ENCODE measurements at regions not wholly inside any gene's neighbourhood (a gene's known extent, or its start where the extent isn't known, plus 50 kb on each side); places are given as distances from the start of the nearest gene placed in this dataset.

- no peak for DNase-seq
Measured at GRCh38 chr11:119788096-119788883, 59.3 kb upstream of the NECTIN1 start.

- no peak for DNase-seq
Measured at GRCh38 chr11:119787074-119787461, 58.1 kb upstream of the NECTIN1 start.

- DNase-seq, result no peak
Measured at GRCh38 chr11:119786431-119787073, 57.6 kb upstream of the NECTIN1 start.

DNA sequence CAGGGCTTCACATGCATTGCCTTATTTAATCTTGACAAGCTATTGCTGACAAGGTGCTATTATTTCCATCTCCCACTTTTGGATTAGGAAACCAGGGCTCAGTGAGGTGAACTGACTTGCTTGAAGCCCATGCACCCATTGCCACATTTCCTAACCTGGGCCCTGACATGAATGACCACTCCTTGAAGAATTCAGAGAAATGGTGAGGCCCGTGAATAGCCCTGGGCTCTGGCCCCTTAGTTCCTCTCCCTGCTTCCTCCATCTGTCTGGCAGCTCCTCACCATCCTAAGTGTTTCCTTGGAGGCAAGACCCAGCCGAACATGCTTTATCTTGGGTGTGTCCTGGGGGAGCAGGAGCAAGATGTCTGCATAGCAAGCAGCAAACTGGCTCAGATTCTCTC, 56.1 kb upstream of the NECTIN1 start:
- DNase-seq, result no peak

DNA sequence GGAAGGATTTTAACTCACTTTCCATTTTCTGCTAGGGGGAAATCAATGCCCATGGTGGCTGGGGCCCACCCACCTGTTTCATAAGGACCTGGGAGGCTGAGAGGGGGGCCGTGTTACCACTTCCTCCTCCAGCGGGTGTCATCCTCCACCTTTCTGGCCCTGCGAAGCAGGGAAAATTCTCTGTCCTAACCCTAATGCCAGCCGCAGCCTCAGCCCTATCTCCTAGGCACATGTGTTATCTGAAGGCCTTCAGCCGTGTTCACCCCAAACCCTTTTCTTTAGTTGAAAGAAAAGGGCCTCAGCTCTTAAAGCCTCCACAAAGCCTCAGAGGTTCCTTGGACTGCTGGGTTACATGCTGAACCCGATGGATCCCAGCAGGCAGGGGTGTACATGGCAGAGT, 55.4 kb upstream of the NECTIN1 start:
- DNase-seq, result peak; percentile 68

GRCh38 chr11:119783466-119784400, 54.7 kb upstream of the NECTIN1 start:
- peak; percentile 18 for DNase-seq

DNA sequence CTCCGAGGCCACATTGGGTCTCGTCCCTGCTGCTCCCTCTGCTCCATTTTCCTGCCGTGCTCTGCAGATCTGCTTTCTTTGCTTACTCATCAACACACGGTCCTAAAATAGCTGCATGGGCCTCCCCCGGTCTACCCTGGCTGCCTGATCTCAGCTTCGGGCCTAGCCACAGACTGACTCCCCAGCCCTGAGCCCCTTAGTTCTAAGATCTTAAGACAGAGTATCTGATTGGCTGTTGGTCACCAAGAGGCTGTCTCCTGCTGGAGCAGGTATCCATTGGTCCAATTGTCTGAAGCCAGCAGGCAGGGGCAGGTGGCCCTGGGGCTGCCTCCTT, 53.7 kb upstream of the NECTIN1 start:
- DNase-seq, result no peak

GRCh38 chr11:119782006-119782738, 53.2 kb upstream of the NECTIN1 start:
- no peak for DNase-seq

DNA sequence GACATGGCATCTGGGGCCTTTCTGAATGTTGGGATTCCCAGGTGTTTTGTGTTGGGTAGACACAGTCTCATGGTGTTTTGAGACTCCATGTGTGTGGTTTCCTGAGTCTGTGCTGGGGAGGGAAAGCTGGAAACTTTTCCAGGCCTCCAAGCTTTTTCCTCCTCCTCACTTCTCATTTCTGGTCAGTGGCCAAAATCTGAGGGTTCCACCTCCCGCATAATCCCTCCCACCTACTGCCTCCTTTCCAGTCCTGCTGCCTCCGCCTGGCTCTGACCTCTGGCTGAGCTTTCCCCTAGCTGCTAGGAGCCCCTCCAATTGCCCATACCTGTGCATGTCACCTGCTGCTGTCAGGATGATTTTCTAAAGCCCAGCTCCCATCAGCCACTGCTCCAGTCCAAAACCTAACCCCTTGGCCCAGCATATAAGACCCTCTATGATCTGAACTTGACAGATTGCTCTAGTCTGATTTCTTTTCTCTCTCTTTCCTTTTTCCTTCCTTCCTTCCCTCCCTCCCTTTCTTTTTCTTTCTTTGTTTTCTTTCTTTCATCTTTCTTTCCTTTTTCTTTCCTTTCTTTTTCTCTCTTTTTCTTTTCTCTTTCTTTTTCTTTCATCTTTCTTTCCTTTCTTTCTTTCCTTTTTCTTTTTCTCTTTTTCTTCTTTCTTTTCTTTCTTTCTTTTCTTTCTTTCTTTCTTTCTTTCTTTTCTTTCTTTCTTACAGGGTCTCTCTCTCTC, 51.4 kb upstream of the NECTIN1 start:
- DNase-seq, result no peak

DNA sequence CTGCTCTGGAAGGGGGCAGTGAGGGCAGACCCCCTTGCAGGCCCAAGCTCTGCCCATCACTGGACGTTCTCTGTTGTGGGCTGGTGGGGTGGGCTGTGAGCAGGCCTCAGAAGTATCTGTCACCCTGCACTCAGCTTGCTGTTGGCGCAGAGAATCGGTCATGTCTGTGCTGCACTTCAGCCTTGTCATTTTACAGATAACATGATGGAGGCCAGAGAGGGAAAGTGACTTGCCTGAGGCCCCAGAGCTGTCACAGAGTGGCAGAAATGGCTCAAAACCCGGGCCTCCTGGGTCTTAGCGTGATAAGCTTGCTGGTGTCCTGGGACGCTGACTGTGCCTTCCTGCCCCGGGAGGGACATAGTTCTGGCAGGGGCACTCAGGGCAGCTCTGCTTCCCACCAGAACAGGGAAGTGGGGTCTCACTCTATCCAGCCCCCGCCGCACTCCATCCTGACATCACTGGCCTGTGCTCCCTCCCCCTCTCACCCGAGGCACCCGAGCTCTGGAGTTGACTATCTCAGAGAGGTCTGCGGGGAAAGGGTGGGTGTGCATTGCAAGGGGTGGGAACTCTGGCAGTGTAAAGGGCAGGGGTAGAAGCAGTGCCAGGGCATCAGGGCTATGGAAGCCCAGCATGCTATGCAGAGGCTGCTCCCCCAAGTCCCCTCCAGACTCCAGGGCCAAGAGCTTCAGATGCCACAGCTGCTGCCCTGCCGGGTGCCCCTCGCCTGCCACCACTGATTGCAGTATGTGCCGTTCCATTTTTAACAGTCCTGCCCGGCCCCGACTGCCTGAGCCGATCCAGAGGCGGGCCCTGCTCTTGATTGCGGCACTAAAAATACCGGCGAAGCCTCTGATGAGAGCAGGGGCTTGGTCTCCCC, 50.4 kb upstream of the NECTIN1 start:
- no peak for DNase-seq
